HepG2 (cell line): ENCODE measurements at regions not wholly inside any gene's neighbourhood (a gene's known extent, or its start where the extent isn't known, plus 50 kb on each side); places are given as distances from the start of the nearest gene placed in this dataset.

Source experiments
- ATAC-seq: fragments of 200-7000 bp; cut with Tn5 transposase; 3 replicates; pipeline ENCODE4 v1.9.1; 2020; ENCODE audit warnings: mild to moderate bottlenecking, moderate library complexity
- BruUV-seq: library from RNA; stranded (reverse); fragments of 400-500 nt; replicated peaks from 2 replicates; lab custom pipeline; 2021; lab: Mats Ljungman, UMichigan
- CTCF ChIA-PET: fragments of 300-600 bp; formaldehyde crosslinking; extraction: SDS; loops from one replicate; lab custom pipeline; 2021; ENCODE audit warnings: low total read pairs, inconsistent platforms, low intra/inter-chr PET ratio; lab: Yijun Ruan, JAX
- POLR2A ChIA-PET: fragments of 350-600 bp; sonication (Branson Sonifier 250); formaldehyde crosslinking; loops from one replicate; lab custom pipeline; 2020; ENCODE audit warnings: antibody characterized with exemption, inconsistent platforms; lab: Yijun Ruan, JAX
- DNase-seq: peaks from one replicate; pipeline ENCODE4 v3.0.0-alpha.2; 2015; ENCODE audit warnings: low spot score
- FAIRE-seq: peaks from 3 replicates; lab custom pipeline; 2011; peaks lifted over from hg19 to GRCh38; lab: Jason Lieb, UNC
- H2AFZ ChIP-seq: one replicate; pipeline ENCODE4 v1.6.1; 2011; ENCODE audit warnings: low read length, inconsistent platforms
- H3K27ac ChIP-seq: fragments of 300-600 bp; 3 replicates; pipeline ENCODE4 v1.8.0; 2011; ENCODE audit warnings: mixed run types, mild to moderate bottlenecking, mixed read lengths, low read length, inconsistent platforms; ENCODE audit not compliant: insufficient read depth; ENCODE audit errors: extremely low read length
- H3K27me3 ChIP-seq, 2 experiments: fragments of 200-600 bp in 1 of 2; 2 replicates in 1 of 2; 3 replicates in 1 of 2; pipeline versions ENCODE4 v1.6.0 to v1.8.0; 2011; ENCODE audit warnings: low read length in 2 of 2, mild to moderate bottlenecking in 2 of 2, moderate library complexity in 2 of 2, inconsistent platforms in 1 of 2; ENCODE audit not compliant: insufficient read depth in 2 of 2, control insufficient read depth in 1 of 2
- H3K36me3 ChIP-seq, 2 experiments: fragments of 200-600 bp in 1 of 2; replicated peaks in 1 of 2; 2 replicates in 1 of 2; 3 replicates in 1 of 2; pipeline versions ENCODE4 v1.5.1 to v1.8.0; 2011; ENCODE audit warnings: low read length in 2 of 2, inconsistent platforms in 1 of 2; ENCODE audit not compliant: insufficient read depth in 2 of 2, control insufficient read depth in 1 of 2
- H3K4me1 ChIP-seq: 2 replicates; pipeline ENCODE4 v1.5.1; 2012; ENCODE audit warnings: low read length, inconsistent platforms; ENCODE audit not compliant: insufficient read depth
- H3K4me2 ChIP-seq: 2 replicates; pipeline ENCODE4 v1.6.0; 2011; ENCODE audit warnings: low read depth, low read length, inconsistent platforms
- H3K4me3 ChIP-seq, 3 experiments: fragments of 200-600 bp in 1 of 3; sonication (generic), shearing (Covaris generic) in 1 of 3; replicated peaks in 1 of 3; 2 replicates each; pipeline ENCODE4 v1.5.1; 2011 to 2016; ENCODE audit warnings: low read length in 3 of 3, inconsistent platforms in 2 of 3, low read depth in 2 of 3, mild to moderate bottlenecking in 2 of 3, control low read depth in 1 of 3, mixed read lengths in 1 of 3; ENCODE audit not compliant: insufficient read depth in 1 of 3
- H3K79me2 ChIP-seq: one replicate; pipeline ENCODE4 v1.6.1; 2011; ENCODE audit warnings: low read length, inconsistent platforms; ENCODE audit not compliant: insufficient read depth
- H3K9ac ChIP-seq: 2 replicates; pipeline ENCODE4 v1.6.0; 2011; ENCODE audit warnings: mild to moderate bottlenecking, low read depth, low read length, inconsistent platforms; ENCODE audit not compliant: insufficient read depth
- H3K9me3 ChIP-seq: 2 replicates; pipeline ENCODE4 v1.5.1; 2012; ENCODE audit warnings: mild to moderate bottlenecking, low read length
- H4K20me1 ChIP-seq: 2 replicates; pipeline ENCODE4 v1.6.0; 2011; ENCODE audit warnings: inconsistent platforms, mild to moderate bottlenecking, low read length, moderate library complexity; ENCODE audit not compliant: insufficient read depth
- ATF6 ChIP-seq: sonication (generic); formaldehyde crosslinking; conservative IDR thresholded peaks from 2 replicates; pipeline ENCODE4 v1.4.0; 2020; ENCODE audit warnings: missing genetic modification reagents
- BRCA1 ChIP-seq: sonication (generic); formaldehyde crosslinking; IDR thresholded peaks from 2 replicates; pipeline ENCODE4 v1.4.0; 2020; ENCODE audit warnings: missing genetic modification reagents
- KLF13 ChIP-seq: sonication (generic); formaldehyde crosslinking; IDR thresholded peaks from 2 replicates; pipeline ENCODE4 v1.4.0; 2020; ENCODE audit warnings: mild to moderate bottlenecking, missing genetic modification reagents
- SP1 ChIP-seq, 2 experiments: fragments of 450-650 bp in 1 of 2; sonication (generic) in 1 of 2; formaldehyde crosslinking in 1 of 2; IDR thresholded peaks; 2 replicates each; pipeline versions ENCODE4 v1.4.0 to v1.6.1; 2016 to 2020; ENCODE audit warnings: missing genetic modification reagents in 1 of 2
- SPEN ChIP-seq: sonication (generic); formaldehyde crosslinking; IDR thresholded peaks from 2 replicates; pipeline ENCODE4 v1.5.1; 2020; ENCODE audit warnings: low read depth, mild to moderate bottlenecking, missing genetic modification reagents
- TEF ChIP-seq: sonication (generic); formaldehyde crosslinking; IDR thresholded peaks from 2 replicates; pipeline ENCODE4 v1.5.0; 2020; ENCODE audit warnings: missing genetic modification reagents
- TRIM24 ChIP-seq: sonication (generic); formaldehyde crosslinking; IDR thresholded peaks from 2 replicates; pipeline ENCODE4 v1.8.0; 2022; ENCODE audit warnings: mild to moderate bottlenecking, missing genetic modification reagents
- WGBS: methylation state at CpG from one replicate; pipeline ENCODE4 v1.1.6; 2017; ENCODE audit warnings: low lambda C conversion rate; 5-methylcytosine and 5-hydroxymethylcytosine counted together
- in situ Hi-C: cut with HindIII; loops from 2 replicates; pipeline ENCODE4 v1.10.0; 2017; ENCODE audit warnings: low pct_unique_long_range_greater_than_20kb; ENCODE audit not compliant: extremely low pct_ligation_motif_present
- intact Hi-C: fragments of 100-400 bp; cut with micrococcal nuclease; formaldehyde crosslinking; loops from one replicate; pipeline ENCODE4 v1.10.0; 2022; ENCODE audit not compliant: unreplicated experiment

- no peak for FAIRE-seq
- CTCF ChIA-PET, result no interaction called here
- POLR2A ChIA-PET, result no interaction called here
Measured at GRCh38 chr7:25427721-25428120, 199.4 kb upstream of the NPVF start.

More at GRCh38 chr7:25427721-25428120, 199.4 kb upstream of the NPVF start:
- no peaks in the 10 kb centered on the region for H4K20me1 ChIP-seq
- 48% methylated on average over 1 of the region's 1 CpG for WGBS
- H3K36me3 ChIP-seq, result no peaks in the 10 kb centered on the region
- ATAC-seq, result no peak
- H3K9me3 ChIP-seq, result no peaks in the 10 kb centered on the region
- H3K79me2 ChIP-seq, result no peaks in the 10 kb centered on the region
- no peak overlapping the region for H3K4me2 ChIP-seq
- H3K27me3 ChIP-seq, result 0 out of 5 replicates have a peak, but pooled peaks cover 0 to 2% of the 10 kb centered on the region in 2 experiments
- no peak overlapping the region for H3K27ac ChIP-seq
- BruUV-seq, result no TSS peak
- no peak overlapping the region for H3K4me3 ChIP-seq
- no peak overlapping the region for H2AFZ ChIP-seq
- no peak for TF ChIP-seq ATF6 (CRISPR knock-in tag)
- no peak for TF ChIP-seq SP1 (IDR thresholded peaks at IDR 0.05)
- TF ChIP-seq SP1 (CRISPR knock-in tag; IDR thresholded peaks at IDR 0.05), result no peak
- TF ChIP-seq KLF13, result no peak
- no peak for TF ChIP-seq BRCA1 (CRISPR knock-in tag)
- TF ChIP-seq TEF, result no peak
- no peak for TF ChIP-seq TRIM24 (CRISPR knock-in tag)
- TF ChIP-seq SPEN, result no peak
- TF ChIP-seq, all 625 proteins: peak for 0
- DNase-seq, result no peak
- Histone ChIP-seq H3K9ac (no peak overlapping the region), H3K4me1 (peaks cover 12% of the 10 kb centered on the region)
- in situ Hi-C loops (no loop called here), intact Hi-C loops (no loop called here)
